Erythroblast (primary cell): ENCODE measurements at regions not wholly inside any gene's neighbourhood (a gene's known extent, or its start where the extent isn't known, plus 50 kb on each side); places are given as distances from the start of the nearest gene placed in this dataset.

Experiments
- GATA1 ChIP-seq: IDR thresholded peaks from 2 replicates; pipeline ENCODE4 v1.6.1; 2011; ENCODE audit warnings: low read depth, mild to moderate bottlenecking, control low read depth, low read length, moderate library complexity
- POLR2A ChIP-seq: IDR thresholded peaks from 2 replicates; pipeline ENCODE4 v1.6.1; 2011; ENCODE audit warnings: mild to moderate bottlenecking, low read length

- TF ChIP-seq POLR2A: no peak
- TF ChIP-seq GATA1: no peak
These were observed 283.5 kb upstream of the TANK start for GRCh38 chr2:160876765-160877164.
